ENCODE measurements at regions not wholly inside any gene's neighbourhood (a gene's known extent, or its start where the extent isn't known, plus 50 kb on each side); places are given as distances from the start of the nearest gene placed in this dataset.

- peaks cover 0 to 3% (median 0%) of the 10 kb centered on the region in 5 donors for H3K4me1 ChIP-seq (ENCODE audit: control insufficient read depth in 5 of 5, insufficient read depth in 5 of 5, low read length in 5 of 5)
- no peak overlapping the region for H3K9ac ChIP-seq (ENCODE audit: insufficient read depth in 1 of 2, low read length in 2 of 2)
- 81 to 93% methylated on average over 3 of the region's 3 CpGs for WGBS, 2 donors
- no peak overlapping the region for H3K27ac ChIP-seq (ENCODE audit: low read depth in 1 of 2, low read length in 1 of 2)
- no peaks in the 10 kb centered on the region for H3K36me3 ChIP-seq (ENCODE audit: control insufficient read depth in 4 of 4, insufficient read depth in 4 of 4, low read length in 4 of 4)
- no peak for ATAC-seq (ENCODE audit: insufficient read depth, low FRiP score)
- H3K9me3 ChIP-seq (ENCODE audit: control insufficient read depth in 4 of 4, insufficient read depth in 3 of 4, low read length in 3 of 4): no peaks in the 10 kb centered on the region
- TF ChIP-seq CTCF (IDR thresholded peaks at IDR 0.05; ENCODE audit: control extremely low read depth, extremely low read depth): no peak
- H3K4me3 ChIP-seq: no peak overlapping the region
- H3K27me3 ChIP-seq (ENCODE audit: control insufficient read depth in 3 of 3, insufficient read depth in 3 of 3, low read length in 2 of 3): no peaks in the 10 kb centered on the region
- no peak for DNase-seq
Measured at GRCh38 chr10:91566115-91566514, 66.8 kb downstream of the PPP1R3C start.

- no peak for DNase-seq
- Histone ChIP-seq H3K27ac (ENCODE audit: low read depth in 1 of 2, low read length in 1 of 2) (no peak overlapping the region), H3K27me3 (ENCODE audit: control insufficient read depth in 3 of 3, insufficient read depth in 3 of 3, low read length in 2 of 3) (no peaks in the 10 kb centered on the region), H3K4me3 (no peak overlapping the region), H3K36me3 (ENCODE audit: control insufficient read depth in 4 of 4, insufficient read depth in 4 of 4, low read length in 4 of 4) (no peaks in the 10 kb centered on the region), H3K9ac (ENCODE audit: insufficient read depth in 1 of 2, low read length in 2 of 2) (no peak overlapping the region), H3K4me1 (ENCODE audit: control insufficient read depth in 5 of 5, insufficient read depth in 5 of 5, low read length in 5 of 5) (peaks cover 0 to 3% (median 0%) of the 10 kb centered on the region in 5 donors), H3K9me3 (ENCODE audit: control insufficient read depth in 4 of 4, insufficient read depth in 3 of 4, low read length in 3 of 4) (no peaks in the 10 kb centered on the region)
- no peak for ATAC-seq (ENCODE audit: insufficient read depth, low FRiP score)
- no peak for TF ChIP-seq CTCF (IDR thresholded peaks at IDR 0.05; ENCODE audit: control extremely low read depth, extremely low read depth)
- WGBS, 2 donors: 93 to 95% methylated on average over 2 of the region's 2 CpGs
Measured at GRCh38 chr10:91565226-91565625, 67.6 kb downstream of the PPP1R3C start.

GRCh38 chr10:91564508-91564907 lies 68.4 kb downstream of the PPP1R3C start:
- 69 to 90% methylated on average over 4 of the region's 4 CpGs for WGBS, 2 donors
- TF ChIP-seq CTCF (IDR thresholded peaks at IDR 0.05; ENCODE audit: control extremely low read depth, extremely low read depth): no peak

More at GRCh38 chr10:91564508-91564907, 68.4 kb downstream of the PPP1R3C start:
- H3K27me3 ChIP-seq (ENCODE audit: control insufficient read depth in 3 of 3, insufficient read depth in 3 of 3, low read length in 2 of 3): no peaks in the 10 kb centered on the region
- no peaks in the 10 kb centered on the region for H3K9me3 ChIP-seq (ENCODE audit: control insufficient read depth in 4 of 4, insufficient read depth in 3 of 4, low read length in 3 of 4)
- DNase-seq (no peak), ATAC-seq (ENCODE audit: insufficient read depth, low FRiP score) (no peak)
- H3K4me3 ChIP-seq: no peak overlapping the region
- H3K9ac ChIP-seq (ENCODE audit: insufficient read depth in 1 of 2, low read length in 2 of 2): no peak overlapping the region
- H3K27ac ChIP-seq (ENCODE audit: low read depth in 1 of 2, low read length in 1 of 2): no peak overlapping the region
- H3K36me3 ChIP-seq (ENCODE audit: control insufficient read depth in 4 of 4, insufficient read depth in 4 of 4, low read length in 4 of 4): peaks cover 0 to 4% (median 0%) of the 10 kb centered on the region in 4 donors
- H3K4me1 ChIP-seq (ENCODE audit: control insufficient read depth in 5 of 5, insufficient read depth in 5 of 5, low read length in 5 of 5): peaks cover 0 to 3% (median 0%) of the 10 kb centered on the region in 5 donors
